GF-D8 (cell line): ENCODE measurements at regions not wholly inside any gene's neighbourhood (a gene's known extent, or its start where the extent isn't known, plus 50 kb on each side); places are given as distances from the start of the nearest gene placed in this dataset.
"Not testable (repeated sequence)": the region's sequence is repeated elsewhere in the genome, so short reads cannot be mapped to it uniquely, and the experiment has no call there.

Experiments
- DNase-seq: peaks from one replicate; lab custom pipeline; 2025; lab: John Stamatoyannopoulos, UW

DNA sequence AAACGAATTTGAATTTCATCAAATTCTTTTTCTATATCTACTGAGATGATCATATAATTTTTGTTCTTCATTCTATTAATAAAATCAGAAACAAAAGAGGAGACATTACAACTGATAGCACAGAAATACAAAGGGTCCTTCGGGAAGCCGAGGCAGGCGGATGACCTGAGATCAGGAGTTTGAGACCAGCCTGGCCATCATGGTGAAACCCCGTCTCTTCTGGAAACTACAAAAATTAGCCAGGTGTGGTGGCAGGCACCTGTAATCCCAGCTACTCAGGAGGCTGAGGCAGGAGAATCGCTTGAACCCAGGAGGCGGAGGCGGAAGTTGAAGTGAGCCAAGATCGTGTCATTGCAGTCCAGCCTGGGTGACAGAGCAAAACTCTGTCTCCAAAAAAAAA is 113.4 kb downstream of the PMAIP1 start:
- DNase-seq: not testable (repeated sequence)

DNA sequence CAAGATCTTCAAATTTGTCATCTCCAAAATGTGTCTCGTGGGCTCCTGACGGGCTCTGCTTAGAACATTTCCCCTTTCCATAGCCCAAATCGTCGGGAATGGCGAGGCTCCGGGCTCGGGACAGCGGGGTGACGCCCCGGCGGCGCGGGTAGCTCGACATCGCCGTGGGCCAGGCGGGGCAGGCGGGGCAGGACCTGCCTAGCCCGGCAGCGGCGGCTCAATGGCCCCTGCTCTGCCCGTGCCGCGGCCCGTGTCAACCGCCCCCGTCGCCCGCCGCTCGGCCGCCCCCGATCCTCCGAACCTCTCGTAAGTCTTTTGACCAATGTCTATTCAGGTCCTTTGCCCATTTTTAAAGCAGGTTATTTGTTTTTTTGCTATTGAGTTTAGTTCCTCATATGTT is 111.2 kb downstream of the PMAIP1 start:
- DNase-seq: no peak

GRCh38 chr18:60010513-60010912 is 110.7 kb downstream of the PMAIP1 start:
- DNase-seq: no peak

DNA sequence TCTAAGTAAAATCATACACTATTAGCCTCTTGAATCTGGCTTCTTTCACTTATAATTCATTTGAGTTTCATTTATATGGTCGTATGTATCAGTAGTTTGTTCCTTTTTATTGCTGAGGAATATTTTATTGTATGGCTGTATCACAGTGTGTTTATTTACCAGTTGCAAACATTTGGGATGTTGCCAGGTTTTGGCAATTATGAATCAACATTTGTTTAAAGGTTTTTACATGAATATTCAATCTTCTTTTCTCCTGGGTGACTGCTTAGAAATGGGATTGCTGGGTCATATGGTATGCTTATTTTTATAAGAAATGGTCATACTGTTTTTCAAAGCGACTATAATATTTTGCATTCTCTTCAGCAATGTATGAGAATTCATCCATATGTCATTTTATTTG is 107.9 kb downstream of the PMAIP1 start:
- DNase-seq: no peak

GRCh38 chr18:60003610-60004185 is 103.9 kb downstream of the PMAIP1 start:
- DNase-seq: no peak

GRCh38 chr18:59996370-59996966 is 96.7 kb downstream of the PMAIP1 start:
- DNase-seq: no peak

DNA sequence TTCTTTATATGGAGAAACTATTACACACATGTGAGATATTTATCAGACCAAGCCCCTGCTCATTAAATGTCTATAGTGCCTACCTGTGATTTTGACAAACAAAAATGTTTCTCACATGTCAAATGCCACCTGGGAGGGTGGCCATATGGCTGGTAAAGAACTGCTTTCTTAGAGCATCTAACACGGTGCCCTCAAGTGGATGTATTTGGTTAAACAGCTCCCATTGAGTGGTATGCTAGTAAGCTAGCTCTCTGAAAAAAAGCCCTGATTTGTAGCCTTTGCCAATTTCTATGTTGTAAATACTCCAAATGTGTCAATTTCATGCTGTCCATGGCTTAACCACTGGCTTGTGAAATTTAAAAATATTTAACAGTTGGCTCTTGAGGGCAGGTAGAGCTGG is 94.6 kb downstream of the PMAIP1 start:
- no peak for DNase-seq

DNA sequence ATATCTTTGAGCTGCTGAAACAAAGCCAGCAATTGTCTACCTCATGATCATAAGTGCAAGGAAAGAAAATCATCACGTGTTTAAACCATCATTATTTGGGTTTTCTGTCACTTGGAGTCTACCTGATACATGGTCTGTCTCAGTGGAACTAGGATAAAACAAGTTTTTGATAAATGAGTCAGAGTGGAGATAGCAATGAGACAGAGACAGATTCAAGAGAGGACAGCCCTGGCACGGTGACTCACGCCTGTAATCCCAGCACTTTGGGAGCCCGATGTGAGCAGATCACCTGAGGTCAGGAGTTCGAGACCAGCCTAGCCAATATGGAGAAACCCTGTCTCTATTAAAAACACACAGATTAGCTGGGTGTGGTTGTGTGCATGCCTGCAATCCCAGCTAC is 93.8 kb downstream of the PMAIP1 start:
- no peak for DNase-seq

DNA sequence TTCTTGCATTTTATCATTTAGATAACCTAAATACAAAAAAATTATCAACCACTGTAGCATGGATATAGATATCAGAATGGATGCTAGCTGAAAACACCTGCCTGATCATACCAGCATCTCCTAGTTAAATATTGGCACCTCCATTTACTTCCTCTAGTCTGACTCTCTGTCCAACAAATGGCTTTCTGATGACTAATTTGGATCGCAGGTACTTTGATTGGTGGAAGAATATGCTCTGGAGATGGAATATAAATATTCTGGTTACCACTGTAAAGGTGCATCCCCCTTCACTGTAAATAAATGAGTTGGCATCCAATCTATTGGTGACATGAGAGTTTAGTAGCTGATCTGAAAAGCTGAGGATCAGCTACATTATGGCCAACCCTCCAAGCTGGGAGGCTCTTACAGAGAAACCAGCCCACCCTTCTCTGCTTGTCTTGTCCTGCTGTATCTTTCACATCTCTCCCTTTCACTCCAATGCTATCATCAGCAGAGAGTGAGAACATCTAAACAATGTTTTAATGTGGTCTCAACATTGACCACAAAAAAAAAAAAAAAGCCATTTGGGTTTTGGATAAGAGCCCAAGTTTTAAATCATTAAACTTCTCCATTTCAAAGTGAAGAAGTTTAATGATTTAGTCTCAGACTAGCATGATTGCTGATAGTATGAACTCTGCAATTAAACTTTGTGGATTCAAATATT is 90.5 kb downstream of the PMAIP1 start:
- DNase-seq: no peak

DNA sequence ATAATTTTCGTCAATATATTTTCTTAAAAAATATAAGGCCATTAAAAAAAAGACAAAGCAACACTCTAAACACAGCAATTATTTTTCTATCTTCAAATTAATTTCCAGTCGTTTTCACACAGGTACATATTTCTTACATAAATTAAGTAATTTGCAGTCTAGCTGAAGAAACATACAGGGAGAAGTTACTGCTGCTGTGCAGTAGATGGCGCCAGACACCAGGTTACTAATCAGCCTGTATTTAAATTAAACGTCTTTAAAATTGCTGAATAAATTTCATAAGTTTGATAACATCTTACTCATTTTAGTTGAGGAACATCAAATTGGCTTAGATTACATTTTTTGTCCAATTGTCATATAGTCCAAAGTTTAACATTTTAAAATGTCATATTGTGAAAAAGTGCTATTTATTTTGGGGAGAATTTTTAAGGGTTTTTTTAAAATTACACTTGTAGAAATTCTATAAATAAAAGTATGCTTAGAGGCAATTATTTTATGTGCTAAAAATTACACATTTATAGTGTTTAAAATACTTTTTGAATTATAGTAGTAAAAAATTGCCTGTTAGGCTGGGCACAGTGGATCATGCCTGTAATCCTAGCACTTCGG is 88.4 kb downstream of the PMAIP1 start:
- DNase-seq: peak; percentile 55

DNA sequence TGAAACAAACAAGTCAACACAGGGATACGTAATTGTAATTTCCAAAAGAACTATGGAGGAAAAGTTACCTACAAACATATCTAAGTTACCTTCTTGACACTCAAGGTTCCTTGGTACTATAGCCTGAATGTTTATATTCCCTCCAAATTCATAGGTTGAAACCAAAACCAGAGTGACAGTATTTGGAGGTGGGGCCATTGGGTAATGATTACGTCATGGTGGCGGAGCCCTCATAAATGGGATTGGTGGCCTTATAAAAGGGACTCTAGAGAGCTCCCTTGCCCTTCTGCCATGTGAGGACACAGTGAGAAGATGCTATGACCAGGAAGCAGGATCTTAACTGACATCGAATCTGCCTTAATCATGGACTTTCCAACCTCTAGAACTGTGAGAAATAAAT is 87.3 kb downstream of the PMAIP1 start:
- DNase-seq: no peak

- DNase-seq: no peak
These were observed 86.3 kb downstream of the PMAIP1 start for GRCh38 chr18:59986139-59986538.

DNA sequence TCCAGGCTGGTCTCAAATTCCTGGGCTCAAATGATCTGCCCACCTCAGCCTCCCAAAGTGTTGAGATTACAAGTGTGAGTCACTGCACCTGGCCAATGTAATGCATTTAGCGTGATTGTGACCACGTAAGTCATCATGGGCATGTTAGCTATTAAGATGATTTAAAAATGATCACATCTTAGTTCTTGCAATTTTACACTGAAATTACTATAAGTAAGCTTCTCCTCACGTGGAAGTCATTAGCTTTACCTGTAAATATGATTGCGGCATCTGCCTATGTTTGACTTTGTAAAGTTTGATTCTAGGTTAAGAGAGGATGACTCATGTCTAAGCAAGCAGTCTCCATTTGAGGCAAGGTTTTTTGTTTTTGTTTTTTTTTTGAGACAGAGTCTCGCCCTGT is 85.5 kb downstream of the PMAIP1 start:
- no peak for DNase-seq

GRCh38 chr18:59983506-59983905 is 83.7 kb downstream of the PMAIP1 start:
- no peak for DNase-seq

DNA sequence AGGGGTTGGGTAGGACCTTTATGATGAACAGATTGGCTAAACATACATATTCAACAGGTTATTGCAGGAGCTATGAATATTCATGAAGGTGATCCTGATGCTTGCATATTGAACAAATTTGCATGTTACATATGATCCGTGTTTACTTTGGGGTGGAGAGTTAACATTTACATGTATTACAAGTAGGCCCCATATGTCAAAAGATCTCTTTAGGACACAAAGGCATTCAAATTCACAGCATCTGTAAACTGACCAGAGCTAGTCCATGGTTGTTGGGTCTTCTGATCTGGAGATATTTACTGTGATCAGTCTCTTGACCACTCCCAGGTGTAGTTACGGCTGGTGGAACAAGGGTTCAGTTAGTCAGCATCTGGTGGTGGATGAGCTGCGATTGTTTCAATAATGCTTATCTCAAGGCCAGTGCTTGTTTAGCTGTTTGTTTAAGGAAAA is 80.4 kb downstream of the PMAIP1 start:
- DNase-seq: no peak

GRCh38 chr18:59971871-59972428 is 72.2 kb downstream of the PMAIP1 start:
- DNase-seq: no peak

GRCh38 chr18:59971144-59971543 is 71.3 kb downstream of the PMAIP1 start:
- not testable (repeated sequence) for DNase-seq

DNA sequence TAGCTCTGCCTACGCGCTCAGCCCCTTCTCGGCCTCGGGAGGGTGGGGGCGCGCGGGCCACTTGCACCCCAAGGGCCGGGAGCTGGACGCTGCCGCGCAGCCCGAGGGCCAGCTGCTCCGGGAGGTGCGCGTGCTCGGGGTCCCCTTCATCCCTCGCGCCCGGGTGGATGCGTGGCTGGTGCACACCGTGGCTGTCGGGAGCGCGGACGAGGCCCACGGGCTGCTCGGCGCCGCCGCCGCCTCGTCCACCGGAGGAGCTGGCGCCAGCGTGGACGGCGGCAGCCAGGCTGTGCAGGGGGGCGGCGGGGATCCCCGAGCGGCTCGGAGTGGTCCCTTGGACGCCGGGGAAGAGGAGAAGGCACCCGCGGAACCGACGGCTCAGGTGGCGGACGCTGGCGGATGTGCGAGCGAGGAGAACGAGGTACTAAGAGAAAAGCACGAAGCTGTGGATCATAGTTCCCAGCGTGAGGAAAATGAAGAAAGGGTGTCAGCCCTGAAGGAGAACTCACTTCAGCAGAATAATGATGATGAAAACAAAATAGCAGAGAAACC is 69.8 kb downstream of the PMAIP1 start:
- DNase-seq: not testable (repeated sequence)

DNA sequence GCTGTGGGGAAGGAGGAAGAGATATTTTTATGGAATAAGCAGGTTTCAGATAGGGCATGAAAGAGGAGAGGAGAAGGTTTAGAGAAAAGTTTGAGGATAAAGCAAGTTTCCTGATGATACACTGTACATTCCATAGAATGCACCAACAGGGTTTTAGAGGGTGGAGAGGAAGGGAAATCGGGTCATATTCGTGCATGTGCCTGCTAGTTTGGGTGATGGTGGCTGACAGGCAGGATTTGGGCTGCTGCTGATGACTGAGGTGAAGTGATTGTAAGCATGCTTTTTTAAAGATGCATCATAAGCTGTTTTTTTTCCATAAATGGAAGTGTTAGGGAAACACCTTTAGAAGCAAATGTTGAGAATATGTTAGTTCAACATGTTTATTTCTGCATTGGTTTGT is 68.8 kb downstream of the PMAIP1 start:
- DNase-seq: no peak

- no peak for DNase-seq
These were observed 68.1 kb downstream of the PMAIP1 start for GRCh38 chr18:59967878-59968277.

GRCh38 chr18:59966913-59967312 is 67.1 kb downstream of the PMAIP1 start:
- no peak for DNase-seq

DNA sequence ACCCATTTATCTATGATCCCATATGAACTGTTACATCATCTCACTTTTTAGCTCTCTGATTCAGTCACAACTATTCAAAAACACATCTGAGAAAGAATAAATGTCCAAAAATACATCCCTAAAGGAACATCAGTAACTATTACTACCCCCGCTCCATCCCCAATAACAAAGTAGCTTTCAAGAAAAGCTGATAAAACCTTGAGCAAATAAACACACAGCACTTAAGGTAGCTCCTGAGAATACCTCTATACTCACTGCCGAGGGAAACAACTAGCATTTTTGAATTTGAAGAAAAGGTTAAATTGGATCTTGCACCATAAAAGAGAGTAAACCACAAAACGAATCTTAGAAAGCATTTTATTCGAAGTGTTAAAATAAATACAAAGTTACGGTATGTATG is 63.4 kb downstream of the PMAIP1 start:
- DNase-seq: no peak

DNA sequence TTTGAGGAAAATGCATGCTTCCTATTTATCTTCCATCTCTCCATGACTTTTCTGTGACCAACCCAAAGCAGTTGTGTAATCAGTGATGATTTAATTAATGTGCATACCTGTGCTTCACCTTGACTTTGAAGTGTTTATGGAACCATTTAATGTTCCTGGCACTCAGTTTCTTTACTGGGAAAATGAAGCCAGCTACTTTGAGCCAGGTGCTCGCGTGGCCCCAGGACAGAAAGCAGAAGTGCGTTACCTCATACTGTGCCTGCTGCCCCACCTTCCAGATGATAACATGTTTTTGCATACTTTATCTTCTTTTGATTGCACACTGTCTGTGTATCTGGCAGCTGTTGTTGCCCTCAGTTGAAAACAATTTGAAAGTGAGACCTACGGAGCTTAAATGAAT is 61.3 kb downstream of the PMAIP1 start:
- DNase-seq: peak; percentile 37
